ENCODE measurements at regions not wholly inside any gene's neighbourhood (a gene's known extent, or its start where the extent isn't known, plus 50 kb on each side); places are given as distances from the start of the nearest gene placed in this dataset.

DNA sequence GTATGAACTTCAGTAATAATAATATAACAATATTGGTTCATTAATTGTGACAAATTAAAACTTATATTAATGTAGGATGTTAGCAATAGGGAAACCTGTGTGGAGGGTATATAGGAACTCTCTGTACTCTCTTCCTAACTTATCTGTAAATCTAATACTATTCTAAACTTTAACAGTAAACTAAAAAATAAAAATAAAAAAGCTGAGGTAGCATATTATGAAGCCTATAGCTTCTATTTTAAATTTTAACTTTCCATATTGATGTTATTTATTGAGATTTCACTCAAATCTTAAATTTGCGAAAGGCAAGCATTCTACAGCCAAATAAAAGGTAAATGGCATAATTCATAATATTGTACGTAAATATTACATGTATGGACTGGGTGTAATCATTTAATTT lies 326.4 kb downstream of the MEI4 start:
- DNase-seq: no peak

DNA sequence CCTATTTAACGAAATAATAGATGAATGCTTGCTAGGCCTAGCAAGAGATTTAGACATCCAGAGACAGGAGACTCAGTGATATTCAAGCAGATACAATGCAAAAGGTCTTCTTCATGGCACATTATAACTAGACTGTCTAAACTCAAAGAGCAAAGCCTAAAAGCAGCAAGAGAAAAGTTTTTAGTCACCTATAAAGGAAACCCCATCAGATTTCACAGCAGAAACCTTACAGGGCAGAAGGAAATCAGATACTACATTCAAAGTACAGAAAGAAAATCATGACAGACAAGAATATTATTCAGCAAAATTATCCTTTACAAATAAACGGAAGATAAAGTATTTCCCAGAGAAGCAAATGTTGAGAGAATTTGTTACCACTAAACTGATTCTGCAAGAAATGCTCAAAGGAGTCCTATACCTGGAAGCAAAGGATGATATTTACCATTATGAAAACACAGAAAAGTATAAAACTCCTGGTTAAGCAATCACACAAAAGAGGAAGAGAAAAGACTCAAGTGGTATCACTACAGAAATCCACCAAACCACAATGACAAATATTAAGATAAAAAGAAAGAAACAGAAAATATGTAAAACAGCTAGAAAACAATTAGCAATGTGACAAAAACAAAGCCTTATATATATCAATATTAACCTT lies 333.7 kb downstream of the MEI4 start:
- DNase-seq: no peak

DNA sequence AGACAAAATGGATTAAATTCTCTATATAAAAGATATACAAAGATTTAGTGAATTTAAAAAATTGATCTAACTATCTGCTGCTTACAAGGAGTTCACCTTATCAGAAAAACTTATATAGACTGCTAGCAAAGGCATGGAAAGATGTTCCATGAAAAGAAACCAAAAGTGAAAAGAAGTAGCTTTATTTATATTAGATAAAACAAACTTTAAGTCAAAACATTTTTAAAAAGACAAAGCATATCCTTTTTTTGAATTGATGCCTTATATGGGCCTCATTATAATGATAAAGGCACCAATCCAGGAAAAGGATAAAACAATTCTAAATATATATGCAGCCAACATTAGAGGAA lies 334.2 kb downstream of the MEI4 start:
- DNase-seq: no peak

DNA sequence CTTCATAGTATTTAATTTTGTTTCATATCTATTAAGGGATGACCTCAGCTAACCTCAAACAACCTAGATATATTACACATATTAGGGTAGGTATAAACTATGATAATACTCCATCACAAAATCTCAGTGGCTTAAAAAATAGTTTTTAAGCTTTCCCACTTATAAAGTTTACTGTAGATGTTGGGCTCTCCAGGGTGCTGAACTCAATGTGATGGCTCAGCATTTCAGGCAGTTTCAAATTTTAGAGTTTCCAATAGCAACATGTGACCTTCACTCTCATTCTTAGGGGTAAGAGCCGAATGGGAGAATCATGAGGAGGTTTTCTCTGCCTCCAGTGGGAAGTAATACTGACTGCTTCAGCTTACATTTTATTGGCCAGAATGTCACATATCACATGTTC lies 357.3 kb downstream of the MEI4 start:
- DNase-seq: no peak

DNA sequence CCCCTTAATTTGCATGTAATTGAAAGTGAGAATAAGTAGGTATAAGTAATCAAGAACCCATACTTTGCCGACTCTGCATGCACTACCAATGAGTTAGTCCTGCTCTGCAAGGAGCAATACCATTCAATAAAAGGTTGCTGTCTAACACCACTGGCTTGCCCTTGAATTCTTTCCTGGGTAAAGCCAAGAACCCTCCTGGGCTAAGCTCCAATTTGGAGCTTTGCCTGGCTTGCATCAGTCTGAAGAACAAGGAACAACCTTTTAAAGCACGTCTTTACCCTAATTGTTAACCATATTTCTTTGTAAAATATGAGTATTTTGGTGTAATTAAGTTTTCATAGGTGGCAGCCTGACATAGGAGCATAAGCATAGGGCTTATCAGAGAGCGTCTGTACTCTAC lies 367.7 kb downstream of the MEI4 start:
- DNase-seq: no peak

DNA sequence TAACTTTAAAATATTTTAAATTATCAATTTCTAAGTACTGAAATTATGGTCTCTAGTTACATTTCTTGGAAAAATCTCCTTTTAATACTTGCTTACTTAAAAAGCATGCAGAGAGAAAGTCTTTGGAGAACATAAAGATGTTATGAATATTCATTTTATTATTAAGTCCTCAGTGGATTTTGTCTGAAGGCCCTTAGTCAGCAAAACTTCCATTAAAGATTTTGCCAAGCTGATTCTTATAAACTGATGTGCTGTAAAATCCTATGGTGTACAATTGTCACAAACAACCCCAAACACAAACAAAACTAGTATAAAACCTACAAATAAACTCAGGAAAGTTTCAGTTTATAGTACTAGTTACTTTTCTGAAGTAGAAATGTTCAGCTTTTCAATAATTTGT lies 372.7 kb downstream of the MEI4 start:
- DNase-seq: no peak

DNA sequence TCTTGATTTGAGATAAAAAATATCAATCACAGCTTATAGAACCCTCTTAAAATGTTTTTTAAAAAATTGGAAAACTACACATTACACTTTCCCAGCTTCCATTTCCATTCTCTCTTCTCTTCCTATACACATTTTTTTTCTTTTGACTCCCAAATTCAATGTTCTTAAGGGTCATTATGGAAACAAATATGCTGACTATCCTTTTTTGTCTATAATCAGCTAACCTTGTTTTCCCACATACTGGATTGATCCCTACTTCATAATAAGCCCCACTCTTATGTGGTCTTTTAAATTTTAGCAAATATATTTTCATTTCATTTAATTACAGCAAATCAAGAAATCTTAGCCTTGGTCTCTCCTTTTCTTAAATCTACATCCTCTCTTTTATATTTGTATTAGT lies 378.4 kb downstream of the MEI4 start:
- DNase-seq: no peak

DNA sequence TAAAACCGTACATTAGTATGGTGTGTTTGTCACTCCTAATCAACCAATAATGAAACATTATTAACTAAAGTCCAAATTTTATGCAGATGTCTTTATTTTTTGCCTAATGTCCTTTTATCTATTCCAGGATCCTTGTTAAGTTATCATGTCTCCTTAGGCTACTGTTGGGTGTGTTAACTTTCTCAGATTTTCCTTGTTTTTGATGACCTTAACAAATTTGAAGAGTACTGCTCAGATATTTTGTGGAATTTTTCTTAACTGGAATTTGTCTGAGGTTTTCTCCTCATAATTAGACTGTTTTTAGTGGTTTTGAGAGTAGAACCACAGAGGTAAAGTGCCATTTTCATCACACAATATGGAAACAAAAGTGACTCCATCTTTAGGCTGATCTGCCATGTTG lies 406.3 kb downstream of the MEI4 start:
- no peak for DNase-seq

DNA sequence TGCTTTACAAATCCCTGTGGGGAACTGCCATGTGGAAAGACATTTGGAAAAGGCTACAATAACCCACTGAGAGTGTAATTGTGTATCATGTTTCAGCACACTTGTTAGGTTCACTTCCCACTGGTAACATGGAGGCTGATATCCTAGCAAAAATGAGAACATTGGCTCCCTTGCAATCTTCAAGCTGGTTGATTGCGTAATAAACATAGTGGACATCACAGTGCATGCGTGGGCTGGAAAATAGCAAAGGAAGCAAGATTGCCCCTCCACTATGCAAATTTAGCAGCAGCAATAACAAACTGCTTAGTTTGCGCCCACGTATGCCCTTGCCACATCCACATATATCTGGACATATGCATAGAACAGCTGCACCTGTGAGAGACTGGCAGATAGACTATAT lies 410.2 kb downstream of the MEI4 start:
- DNase-seq: no peak

DNA sequence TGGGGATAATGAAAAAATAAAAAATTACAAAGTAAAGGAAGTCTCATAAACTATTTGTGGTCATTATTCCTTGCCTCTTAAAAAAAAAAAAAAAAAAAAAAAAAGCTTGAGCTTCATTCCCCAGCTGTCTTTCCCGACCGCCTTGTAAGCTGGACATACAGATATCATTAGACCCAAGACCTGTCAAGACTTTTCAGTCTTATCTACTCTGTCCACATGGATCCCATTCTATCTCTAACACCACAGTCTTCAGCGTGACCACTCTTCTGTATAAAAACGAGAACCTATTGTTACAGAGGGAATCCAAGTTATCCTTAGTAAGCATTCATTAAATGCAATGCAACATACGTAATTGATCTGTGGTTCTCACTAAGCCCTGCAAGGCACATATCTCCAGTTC lies 423.5 kb downstream of the MEI4 start:
- DNase-seq: no peak

DNA sequence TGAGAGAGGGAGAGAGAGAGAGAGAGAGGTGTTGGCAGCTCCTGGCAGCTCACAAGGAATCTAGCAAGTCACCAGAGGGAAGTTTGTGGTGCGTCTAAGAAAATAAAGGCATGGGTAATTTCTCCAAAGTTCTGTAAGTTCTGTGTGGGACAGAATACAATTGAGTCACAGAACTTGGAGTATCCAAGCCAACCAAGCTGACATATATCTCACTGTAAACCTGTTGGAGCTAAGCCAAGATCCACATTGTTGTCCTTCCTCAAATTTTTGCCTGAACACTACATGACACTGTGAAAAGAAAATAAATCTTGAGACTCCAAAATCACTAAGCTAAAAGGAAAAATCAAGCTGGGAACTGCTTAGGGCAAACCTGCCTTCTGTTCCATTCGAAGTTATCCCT lies 436.7 kb downstream of the MEI4 start:
- no peak for DNase-seq

DNA sequence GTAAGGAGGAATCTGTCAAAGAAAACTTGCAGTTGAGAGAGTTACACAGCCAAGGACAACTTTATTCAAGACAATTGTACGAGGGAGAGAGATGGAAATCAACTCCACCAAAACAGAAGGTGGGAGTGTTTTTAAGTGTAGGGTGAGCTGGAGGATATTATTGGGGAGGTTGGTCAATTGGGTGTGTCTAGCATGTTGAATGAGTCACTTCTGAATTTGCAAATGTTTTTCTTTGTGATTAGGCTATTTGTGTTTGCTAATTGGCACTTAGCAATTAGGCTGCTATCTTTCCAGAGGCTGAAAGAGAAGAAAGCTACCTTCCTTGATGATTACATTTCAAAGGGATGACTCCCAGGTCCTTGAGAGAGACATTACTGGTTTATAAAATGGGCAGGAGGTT lies 441.1 kb downstream of the MEI4 start:
- no peak for DNase-seq

DNA sequence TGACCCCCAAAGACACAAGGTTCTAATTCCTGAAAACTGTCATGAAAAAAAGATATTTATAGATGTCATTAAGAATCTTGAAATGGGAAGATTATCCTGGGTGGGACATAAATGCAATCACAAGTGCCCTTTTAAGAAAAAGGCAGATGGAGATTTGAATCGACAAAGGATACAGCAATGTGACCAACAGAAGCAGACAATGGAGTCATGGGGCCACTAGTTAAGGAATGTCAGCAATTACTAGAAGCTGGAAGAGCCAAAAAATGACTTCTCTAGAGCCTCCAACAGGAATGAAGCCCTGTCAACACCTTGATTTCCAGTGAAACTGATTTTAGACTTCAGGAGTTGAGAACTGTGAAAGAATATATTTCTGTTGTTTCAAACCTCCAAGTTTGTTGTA lies 448.5 kb downstream of the MEI4 start:
- no peak for DNase-seq

DNA sequence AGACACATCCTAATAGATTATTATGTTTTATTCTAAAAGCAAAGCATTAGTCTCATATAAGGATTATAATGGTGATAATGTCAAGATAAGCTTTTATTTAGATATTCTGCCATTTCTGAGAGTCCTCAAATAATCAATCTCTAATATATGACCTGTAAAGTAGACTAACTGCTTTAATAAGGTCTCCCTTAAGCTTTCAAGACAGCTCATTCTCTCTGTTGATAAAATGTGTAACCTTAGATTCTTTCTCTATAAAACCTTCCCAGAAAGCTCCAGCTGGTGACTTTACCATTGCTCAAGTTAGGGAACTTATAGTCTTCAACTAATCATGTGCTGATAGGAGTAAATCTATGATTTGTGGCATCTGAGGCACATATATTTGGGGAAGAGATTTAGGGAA lies 457.8 kb downstream of the MEI4 start:
- no peak for DNase-seq

DNA sequence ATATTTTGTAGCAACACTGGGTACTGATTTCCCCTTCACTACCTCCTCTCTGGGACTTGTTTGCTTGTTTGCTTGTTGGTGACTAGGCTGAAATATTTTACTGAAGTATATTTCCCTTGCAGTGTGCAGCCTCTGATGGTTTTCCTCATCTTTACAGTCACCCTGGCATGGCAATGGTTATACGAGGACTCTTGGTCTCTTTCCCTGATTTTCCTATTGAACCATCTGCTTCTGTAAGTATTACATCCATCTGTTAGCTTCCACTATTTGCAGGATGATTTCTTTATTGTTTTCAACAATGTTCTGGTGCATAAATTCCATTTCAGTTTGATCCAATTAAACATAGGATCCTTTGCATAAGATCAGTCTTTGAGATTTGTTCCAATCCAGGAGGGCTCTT lies 465.1 kb downstream of the MEI4 start:
- no peak for DNase-seq

DNA sequence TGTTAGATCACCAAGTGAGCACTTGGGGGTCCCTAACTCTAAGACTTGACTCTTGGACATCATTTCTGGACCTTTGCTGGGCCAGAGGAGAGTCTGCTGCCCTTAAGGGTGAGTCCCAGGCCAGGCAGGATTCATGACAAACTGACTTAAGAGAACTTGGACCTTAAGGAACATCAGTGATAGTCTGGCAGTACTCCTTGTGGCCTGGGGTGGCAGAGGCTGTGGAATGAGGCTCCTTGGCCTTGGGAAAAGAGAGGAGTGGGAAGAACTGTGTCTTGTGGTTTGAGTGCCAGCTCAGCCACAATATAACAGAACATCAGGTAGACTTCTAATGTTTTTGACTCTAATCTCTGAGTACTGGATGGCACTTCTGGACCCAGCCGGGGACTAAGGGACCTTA lies 478.7 kb downstream of the MEI4 start:
- DNase-seq: no peak

DNA sequence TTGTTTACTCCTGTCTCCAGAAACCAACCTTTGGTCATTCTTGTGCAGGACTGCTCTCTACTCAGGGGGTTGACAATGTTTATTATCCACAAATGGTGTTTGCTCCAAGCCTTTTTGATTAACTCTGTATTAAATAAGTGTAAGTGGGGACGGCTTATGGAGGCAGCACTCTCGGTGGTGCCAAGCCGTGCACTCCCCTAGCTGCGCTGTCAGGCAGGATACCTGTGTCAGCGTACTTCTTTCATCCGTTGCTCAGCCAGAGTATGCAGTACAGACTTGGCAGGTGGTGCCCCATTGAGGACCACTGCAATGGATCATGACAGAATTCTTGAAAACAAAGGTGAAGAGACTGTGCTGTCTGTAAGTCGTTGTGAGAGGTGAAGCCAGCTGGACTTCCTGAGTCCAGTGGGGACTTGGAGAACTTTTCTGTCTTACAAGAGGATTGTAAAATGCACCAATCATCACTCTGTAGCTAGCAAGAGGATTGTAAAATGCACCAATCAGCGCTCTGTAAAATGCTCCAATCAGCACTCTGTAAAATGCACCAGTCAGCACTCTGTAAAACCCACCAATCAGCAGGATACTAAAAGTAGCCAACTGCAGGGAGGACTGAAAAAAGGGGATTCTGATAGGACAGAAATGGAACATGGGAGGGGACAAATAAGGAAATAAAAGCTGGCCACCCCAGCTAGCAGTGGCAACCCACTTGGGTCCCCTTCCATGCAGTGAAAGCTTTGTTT lies 480.0 kb downstream of the MEI4 start:
- DNase-seq: no peak

DNA sequence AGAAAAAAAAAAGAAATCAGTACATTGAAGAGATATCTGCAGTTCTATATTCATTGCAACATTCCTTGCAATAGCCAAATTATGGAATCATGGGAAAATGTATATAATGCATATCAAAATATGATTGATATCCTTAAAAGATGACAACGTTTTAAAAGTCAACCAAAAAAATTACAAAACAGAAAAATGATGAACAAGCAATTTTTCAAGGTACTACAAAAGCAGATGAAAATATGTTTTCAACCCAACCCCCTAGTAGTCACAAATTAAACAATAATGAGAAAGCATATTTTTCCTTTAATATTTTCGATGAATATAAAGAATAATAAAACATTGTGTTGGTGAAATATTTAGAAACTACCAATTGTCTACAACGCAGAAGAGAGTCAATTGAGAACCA lies 497.6 kb downstream of the MEI4 start:
- DNase-seq: no peak

DNA sequence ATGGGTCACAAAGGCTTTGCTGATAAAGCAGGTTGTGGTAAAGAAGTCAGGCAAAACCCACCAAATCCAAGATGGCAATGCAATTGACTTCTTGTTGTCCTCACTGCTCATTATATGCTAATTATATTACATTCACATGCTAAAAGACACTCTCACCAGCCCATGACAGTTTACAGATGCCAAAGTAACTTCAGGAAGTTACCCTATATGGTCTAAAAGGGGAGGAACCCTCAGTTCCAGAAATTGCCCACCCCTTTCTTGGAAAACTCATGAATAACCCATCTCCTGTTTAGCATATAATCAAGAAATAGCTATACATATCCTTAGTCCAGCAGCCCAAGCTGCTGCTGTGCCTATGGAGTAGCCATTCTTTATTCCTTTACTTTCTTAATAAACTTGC lies 501.1 kb downstream of the MEI4 start:
- DNase-seq: no peak

DNA sequence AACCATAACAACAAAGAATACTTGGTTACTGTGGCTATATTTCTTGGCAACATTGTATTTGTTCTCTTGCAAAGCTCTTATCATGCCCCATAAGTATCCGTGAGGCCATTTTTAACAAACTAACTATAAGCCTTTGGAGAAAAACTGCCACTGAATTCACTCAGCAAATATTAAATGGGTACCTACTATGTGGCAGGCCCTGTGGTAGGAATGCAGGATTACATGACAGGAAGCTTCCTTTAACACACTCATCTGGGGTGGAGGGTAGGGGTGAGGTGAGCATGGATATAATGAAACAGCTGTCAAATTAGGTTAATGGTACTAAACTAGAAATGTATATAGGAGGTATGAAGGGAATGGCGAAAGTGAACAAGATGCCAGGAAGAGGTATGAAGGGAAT lies 504.8 kb downstream of the MEI4 start:
- no peak for DNase-seq

DNA sequence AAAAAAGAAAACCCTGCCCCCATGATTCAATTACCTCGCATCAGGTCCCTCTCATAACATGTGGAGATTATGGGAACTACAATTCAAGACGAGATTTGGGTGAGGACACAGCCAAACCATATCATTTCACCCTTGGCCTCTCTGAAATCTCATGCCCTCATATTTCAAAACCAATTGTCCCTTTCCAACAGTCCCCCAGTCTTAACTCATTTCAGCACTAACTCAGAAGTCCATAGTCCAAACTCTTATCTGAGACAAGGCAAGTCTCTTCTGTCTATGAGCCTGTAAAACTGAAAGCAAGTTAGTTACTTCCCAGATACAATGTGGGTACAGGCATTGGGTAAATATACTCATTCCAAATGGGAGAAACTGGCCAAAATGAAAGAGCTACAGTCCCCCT lies 536.1 kb downstream of the MEI4 start:
- DNase-seq: no peak

DNA sequence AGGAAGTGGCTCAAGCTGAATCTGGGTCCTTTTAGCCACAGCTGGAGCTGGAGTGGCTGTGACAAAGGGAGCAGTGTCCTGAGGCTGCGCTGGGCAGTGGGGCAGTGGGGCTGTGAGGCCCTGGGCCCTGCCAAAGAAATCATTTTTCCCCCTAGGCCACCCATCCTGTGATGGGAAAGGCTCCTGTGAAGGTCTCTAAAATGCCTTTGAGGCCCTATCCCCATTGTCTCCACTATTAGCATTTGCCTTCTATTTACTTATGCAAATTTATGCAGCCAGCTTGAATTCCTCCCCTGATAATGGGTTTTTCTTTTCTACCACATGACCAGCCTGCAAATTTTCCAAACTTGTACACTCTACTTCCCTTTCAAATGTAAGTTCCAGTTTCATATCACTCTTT lies 539.2 kb downstream of the MEI4 start:
- no peak for DNase-seq

DNA sequence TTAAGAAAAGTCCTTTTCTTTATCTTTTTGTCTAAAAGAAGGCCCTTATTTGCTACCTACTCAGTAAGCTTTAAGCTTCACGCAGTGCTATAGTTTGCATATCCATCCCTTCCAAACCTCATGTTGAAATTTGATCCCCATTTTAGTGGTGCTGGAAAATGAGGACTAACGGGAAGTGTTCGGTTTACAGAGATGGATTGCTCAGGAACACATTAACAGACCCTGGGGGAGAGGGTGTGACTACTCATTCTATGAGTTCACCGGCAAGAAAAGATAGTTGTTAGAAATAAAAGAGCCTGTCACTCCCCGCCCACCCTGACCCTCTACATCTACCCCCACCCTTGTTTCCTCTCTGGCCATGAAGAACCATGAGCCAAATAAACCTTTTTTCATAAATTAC lies 546.2 kb downstream of the MEI4 start:
- DNase-seq: no peak

DNA sequence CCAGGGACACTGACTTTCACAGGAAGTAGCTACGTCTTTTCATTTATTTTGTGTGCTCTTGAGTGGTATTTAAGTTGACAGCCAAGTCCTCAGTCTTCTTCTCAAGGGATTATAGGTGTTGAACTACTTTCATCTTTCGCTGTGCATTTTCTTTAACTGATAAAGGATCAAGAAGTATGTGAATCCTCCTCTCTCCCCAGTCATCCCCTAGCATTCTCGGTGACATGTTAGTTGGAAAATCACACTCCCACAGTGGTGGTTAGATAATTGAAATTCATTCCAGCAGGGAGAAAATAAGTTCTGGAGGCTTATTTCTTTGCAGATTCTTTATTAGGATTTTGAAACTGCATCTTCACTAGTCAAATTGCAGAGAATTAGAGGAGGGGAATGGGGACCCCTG lies 569.4 kb downstream of the MEI4 start:
- no peak for DNase-seq

DNA sequence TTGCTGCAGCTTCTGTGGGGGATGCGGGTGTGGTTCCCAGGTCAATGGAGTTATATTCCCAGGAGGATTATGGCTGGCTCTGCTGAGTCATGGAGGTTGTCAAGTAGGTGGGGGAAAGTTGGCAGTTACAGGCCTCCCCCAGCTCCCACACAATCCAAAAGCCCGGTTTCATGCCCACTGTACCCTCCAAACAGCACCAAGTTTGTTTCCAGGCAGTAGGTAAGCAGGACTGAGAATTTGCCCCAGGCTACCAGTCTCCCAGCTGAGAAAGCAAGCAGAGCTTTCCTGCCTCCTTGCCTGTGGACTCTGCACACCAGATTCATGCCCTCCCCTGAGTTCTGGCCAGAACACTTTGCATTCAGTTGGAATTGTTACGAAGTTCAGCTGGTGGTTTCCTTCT lies 578.2 kb downstream of the MEI4 start:
- DNase-seq: no peak

All from NCI-H1105 (cell line).